ENCODE measurements at regions not wholly inside any gene's neighbourhood (a gene's known extent, or its start where the extent isn't known, plus 50 kb on each side); places are given as distances from the start of the nearest gene placed in this dataset.
A peak's percentile ranks its signal among the peaks of the same experiment; 100 is the strongest.

- TF ChIP-seq ZBTB7A (IDR thresholded peaks at IDR 0.05; ENCODE audit: low read depth) (no peak), RAD21 (IDR thresholded peaks at IDR 0.05; ENCODE audit: low read depth) (no peak), FOXM1 (IDR thresholded peaks at IDR 0.05; ENCODE audit: borderline replicate concordance, low read depth) (no peak), EGR1 (IDR thresholded peaks at IDR 0.05) (no peak), TEAD4 (IDR thresholded peaks at IDR 0.05) (no peak), REST (IDR thresholded peaks at IDR 0.05; ENCODE audit: low read depth) (no peak), TAF1 (IDR thresholded peaks at IDR 0.05; ENCODE audit: low read depth) (no peak), MAX (IDR thresholded peaks at IDR 0.05) (no peak), CEBPB (IDR thresholded peaks at IDR 0.05) (no peak), EP300 (IDR thresholded peaks at IDR 0.05; ENCODE audit: borderline replicate concordance) (no peak), CREB1 (IDR thresholded peaks at IDR 0.05; ENCODE audit: low read depth) (no peak), USF1 (IDR thresholded peaks at IDR 0.05) (no peak), TCF12 (IDR thresholded peaks at IDR 0.05; ENCODE audit: low read depth) (no peak), YY1 (IDR thresholded peaks at IDR 0.05; ENCODE audit: low read depth) (no peak), NFIC (IDR thresholded peaks at IDR 0.05) (no peak)
These were observed 1326.3 kb upstream of the CDH6 start for GRCh38 chr5:29867155-29867554.

GRCh38 chr5:29853711-29854220 is 1339.7 kb upstream of the CDH6 start:
- TF ChIP-seq RAD21 (IDR thresholded peaks at IDR 0.05; ENCODE audit: low read depth) (no peak), CEBPB (IDR thresholded peaks at IDR 0.05) (peak; percentile 41; the same call in 1 of the 2 replicates)

GRCh38 chr5:29852329-29852728 is 1341.2 kb upstream of the CDH6 start:
- no peak for TF ChIP-seq USF1 (IDR thresholded peaks at IDR 0.05)
- TF ChIP-seq TAF1 (IDR thresholded peaks at IDR 0.05; ENCODE audit: low read depth) = no peak
- TF ChIP-seq TEAD4 (IDR thresholded peaks at IDR 0.05) = no peak
- no peak for TF ChIP-seq CEBPB (IDR thresholded peaks at IDR 0.05)
- TF ChIP-seq EP300 (IDR thresholded peaks at IDR 0.05; ENCODE audit: borderline replicate concordance) = no peak
- TF ChIP-seq CREB1 (IDR thresholded peaks at IDR 0.05; ENCODE audit: low read depth) = no peak

- TF ChIP-seq MAX (IDR thresholded peaks at IDR 0.05) (no peak), USF1 (IDR thresholded peaks at IDR 0.05) (no peak), CEBPB (IDR thresholded peaks at IDR 0.05) (no peak), FOXM1 (IDR thresholded peaks at IDR 0.05; ENCODE audit: borderline replicate concordance, low read depth) (no peak), TCF12 (IDR thresholded peaks at IDR 0.05; ENCODE audit: low read depth) (no peak), RAD21 (IDR thresholded peaks at IDR 0.05; ENCODE audit: low read depth) (no peak), CREB1 (IDR thresholded peaks at IDR 0.05; ENCODE audit: low read depth) (no peak), NFIC (IDR thresholded peaks at IDR 0.05) (no peak), TEAD4 (IDR thresholded peaks at IDR 0.05) (no peak), REST (IDR thresholded peaks at IDR 0.05; ENCODE audit: low read depth) (no peak), EP300 (IDR thresholded peaks at IDR 0.05; ENCODE audit: borderline replicate concordance) (no peak), EGR1 (IDR thresholded peaks at IDR 0.05) (no peak), ZBTB7A (IDR thresholded peaks at IDR 0.05; ENCODE audit: low read depth) (no peak)
These were observed 1348.3 kb upstream of the CDH6 start for GRCh38 chr5:29845206-29845605.

- no peak for TF ChIP-seq USF1 (IDR thresholded peaks at IDR 0.05)
- no peak for TF ChIP-seq EGR1 (IDR thresholded peaks at IDR 0.05)
- no peak for TF ChIP-seq YY1 (IDR thresholded peaks at IDR 0.05; ENCODE audit: low read depth)
- no peak for TF ChIP-seq ZBTB7A (IDR thresholded peaks at IDR 0.05; ENCODE audit: low read depth)
These were observed 1360.1 kb upstream of the CDH6 start for GRCh38 chr5:29833394-29833793.

- no peak for TF ChIP-seq NFIC (IDR thresholded peaks at IDR 0.05)
- TF ChIP-seq TCF12 (IDR thresholded peaks at IDR 0.05; ENCODE audit: low read depth) = no peak
- TF ChIP-seq TAF1 (IDR thresholded peaks at IDR 0.05; ENCODE audit: low read depth) = no peak
- TF ChIP-seq EGR1 (IDR thresholded peaks at IDR 0.05) = no peak
- no peak for TF ChIP-seq USF1 (IDR thresholded peaks at IDR 0.05)
- TF ChIP-seq FOXM1 (IDR thresholded peaks at IDR 0.05; ENCODE audit: borderline replicate concordance, low read depth) = no peak
- TF ChIP-seq RAD21 (IDR thresholded peaks at IDR 0.05; ENCODE audit: low read depth) = no peak
- TF ChIP-seq EP300 (IDR thresholded peaks at IDR 0.05; ENCODE audit: borderline replicate concordance) = no peak
- no peak for TF ChIP-seq CREB1 (IDR thresholded peaks at IDR 0.05; ENCODE audit: low read depth)
These were observed 1371.0 kb upstream of the CDH6 start for GRCh38 chr5:29822521-29822920.

Data from Ishikawa (cell line).